Caki2 (cell line): ENCODE measurements at regions not wholly inside any gene's neighbourhood (a gene's known extent, or its start where the extent isn't known, plus 50 kb on each side); places are given as distances from the start of the nearest gene placed in this dataset.
A peak's percentile ranks its signal among the peaks of the same experiment; 100 is the strongest.

Experiments used
- DNase-seq: peaks from one replicate; pipeline ENCODE4 v3.0.0-alpha.2; 2015; ENCODE audit warnings: low read depth
- in situ Hi-C: cut with HindIII; loops from 2 replicates; pipeline ENCODE4 v1.10.0; 2016; ENCODE audit warnings: low sequenced_read_pairs, low pct_unique_long_range_greater_than_20kb, mixed read lengths

DNA sequence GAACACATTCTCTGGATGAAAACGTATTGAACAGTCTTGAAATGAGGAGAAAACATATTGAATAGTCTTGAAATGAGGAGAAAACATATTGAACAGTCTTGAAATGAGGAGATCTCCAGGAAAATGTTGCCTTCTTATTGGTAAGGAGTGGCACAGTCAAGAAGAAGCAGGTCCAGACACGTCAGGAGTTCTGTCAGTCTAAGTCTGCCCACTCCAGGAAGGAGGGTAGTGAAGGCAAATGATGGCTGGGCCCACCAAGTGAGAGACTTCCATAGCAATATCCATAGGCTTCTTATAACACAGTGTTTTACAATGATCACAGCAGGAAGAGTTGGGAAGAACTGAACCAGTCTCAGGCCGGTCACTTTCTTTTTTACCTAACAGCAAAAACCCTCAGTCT lies 316.2 kb downstream of the ETAA1 start:
- in situ Hi-C loops: no loop called here
- DNase-seq: no peak

DNA sequence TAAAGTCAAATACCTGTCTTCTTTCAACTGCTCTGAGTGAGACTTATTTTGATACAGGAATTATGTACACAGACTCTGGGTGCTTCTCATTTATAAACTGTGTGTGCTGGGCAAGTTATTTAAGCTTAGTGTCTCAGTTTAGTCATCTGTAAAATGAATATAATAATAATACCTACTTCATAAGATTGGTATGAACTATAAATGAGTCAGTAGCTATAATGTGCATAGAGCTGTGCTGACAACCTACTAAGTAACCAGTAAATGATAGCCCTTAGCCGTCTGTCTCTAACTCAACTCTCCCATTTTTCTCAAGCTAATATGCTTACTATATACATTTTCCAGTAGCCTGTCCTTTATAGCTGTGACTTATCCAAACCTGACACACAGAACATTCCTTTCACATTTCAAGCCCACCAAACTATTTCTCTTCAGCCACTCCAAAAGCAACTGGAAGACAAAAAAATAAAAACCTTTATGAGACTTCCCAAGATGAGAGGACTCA lies 319.8 kb downstream of the ETAA1 start:
- no peak for DNase-seq
- in situ Hi-C loops: no loop called here

DNA sequence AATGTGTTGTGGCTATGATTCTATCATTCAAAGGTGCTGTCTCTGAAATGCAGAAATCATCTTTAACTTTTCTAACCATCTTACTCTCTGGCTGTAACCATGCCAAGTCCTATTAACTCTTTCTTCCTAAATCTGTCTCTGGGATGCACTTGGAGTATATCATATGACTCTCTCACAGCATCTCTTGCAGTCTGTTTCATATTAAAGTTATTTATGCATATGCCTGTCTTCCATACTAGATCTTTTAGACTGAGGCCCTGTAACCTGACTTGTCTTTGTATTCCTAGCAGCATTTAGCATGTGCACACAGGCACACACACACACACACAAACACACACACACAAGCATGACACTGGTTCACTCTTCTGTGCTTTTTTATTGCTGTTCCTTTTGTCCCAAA lies 320.6 kb downstream of the ETAA1 start:
- DNase-seq: no peak
- in situ Hi-C loops: no loop called here

DNA sequence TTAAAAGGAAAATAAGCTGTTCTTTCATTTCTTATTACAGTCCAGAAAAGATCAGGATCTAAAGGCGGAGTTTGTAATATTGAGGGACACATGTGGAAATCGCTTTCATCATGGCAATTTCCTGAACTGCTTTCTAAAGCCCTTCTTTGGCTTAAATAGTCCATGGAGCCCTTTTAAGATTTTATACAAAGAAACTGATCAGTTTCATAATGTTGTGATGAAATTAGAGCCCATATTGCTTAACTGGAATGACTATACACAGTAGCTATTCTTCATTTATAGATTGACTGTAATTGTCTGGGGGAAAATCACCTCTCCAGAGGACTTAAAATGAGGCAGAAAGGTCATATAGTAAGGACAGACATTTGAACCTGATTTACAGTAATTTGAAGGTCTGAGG lies 322.2 kb downstream of the ETAA1 start:
- in situ Hi-C loops: no loop called here
- no peak for DNase-seq

DNA sequence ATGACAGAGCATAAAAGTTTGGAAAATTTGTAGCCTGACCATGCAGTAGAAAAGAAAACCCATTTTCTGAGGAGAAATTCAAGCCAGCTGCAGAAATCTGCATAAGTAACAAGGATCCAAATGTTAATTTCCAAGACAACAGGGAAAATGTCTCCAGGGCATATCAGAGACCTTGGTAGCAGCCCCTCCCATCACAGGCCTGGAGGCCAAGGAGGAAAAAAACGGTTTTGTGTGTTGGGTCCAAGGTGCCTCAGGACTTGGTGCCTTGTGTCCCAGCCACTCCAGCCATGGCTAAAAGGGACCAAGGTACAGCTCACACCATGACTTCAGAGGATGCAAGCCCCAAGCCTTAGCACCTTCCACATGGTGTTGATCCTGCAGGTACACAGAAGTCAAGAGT lies 324.4 kb downstream of the ETAA1 start:
- DNase-seq: no peak
- in situ Hi-C loops: no loop called here

DNA sequence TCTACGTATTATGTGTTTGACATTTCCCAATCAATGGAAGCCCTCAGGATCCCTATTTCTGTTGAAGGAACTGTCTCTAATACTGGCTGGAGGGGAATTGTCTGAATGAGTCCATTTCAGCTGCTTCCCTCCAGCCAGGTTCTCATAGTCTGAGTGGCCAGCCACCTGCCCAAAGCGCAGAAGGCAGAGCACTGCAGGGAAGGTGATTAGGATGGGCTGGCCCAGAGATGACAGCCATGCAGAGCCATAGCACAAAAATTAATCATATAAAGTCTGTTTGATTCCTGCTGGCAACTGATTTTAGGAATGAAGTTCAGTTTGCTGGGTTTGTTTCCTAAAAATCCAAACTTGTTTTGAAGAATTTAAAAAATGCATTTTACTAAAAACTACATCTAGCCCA lies 327.1 kb downstream of the ETAA1 start:
- no peak for DNase-seq
- in situ Hi-C loops: no loop called here

DNA sequence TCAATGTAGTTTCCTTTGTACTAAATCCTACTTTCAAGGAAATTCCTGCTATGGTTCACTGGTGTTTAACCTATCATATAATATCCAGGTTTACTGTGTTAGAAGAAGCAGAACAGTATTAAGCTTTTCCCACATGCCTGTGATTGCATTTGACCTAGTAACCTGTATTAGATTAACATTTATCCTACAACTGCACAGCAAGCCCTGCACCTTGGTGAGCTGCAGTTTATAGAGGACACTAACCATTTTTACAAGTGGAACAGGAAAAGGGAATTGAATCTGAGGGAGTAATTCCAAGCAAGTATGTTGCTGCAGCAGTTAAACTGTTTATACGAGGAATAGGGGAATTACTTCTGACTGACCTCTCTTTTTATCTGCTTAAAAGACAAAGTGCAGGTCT lies 328.6 kb downstream of the ETAA1 start:
- in situ Hi-C loops: no loop called here
- DNase-seq: no peak

DNA sequence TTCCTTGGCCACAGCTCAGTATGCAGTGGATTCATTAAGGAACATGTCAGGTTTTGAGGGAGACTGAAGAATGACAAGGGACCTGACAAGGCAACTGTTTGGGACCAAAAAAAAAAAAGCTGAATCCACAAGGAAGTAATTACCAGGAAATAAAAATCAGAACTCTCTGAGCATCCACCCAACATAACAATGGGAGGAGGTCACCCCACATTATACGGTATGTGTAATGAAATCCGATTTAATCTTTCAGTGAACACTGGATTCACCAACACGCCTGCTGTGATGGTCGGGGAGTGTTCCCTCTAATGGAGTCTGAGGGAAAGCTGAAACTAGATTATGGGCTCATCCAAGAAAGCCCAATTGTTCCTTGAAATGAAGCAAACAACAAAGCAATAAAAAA lies 329.3 kb downstream of the ETAA1 start:
- no peak for DNase-seq
- in situ Hi-C loops: no loop called here

DNA sequence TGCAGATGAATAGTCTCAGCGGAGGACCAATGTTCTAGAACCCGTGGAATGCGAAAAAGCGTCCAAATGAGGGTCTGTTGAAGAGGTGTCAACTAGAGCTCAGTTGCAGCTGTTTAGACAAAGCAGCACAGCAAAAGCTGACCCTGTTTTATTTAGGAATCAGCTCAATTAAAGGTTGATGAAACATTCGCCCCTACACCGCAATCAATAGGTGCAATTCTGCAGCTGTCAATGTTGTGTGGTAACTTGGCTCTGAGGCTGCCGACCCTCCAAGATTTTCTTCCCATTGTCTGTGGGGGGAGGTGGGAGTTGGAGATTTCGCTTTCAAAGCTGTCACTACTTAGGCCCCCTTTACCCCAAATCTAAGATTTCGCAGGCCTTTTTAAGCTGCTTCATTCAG lies 330.0 kb downstream of the ETAA1 start:
- DNase-seq: no peak
- in situ Hi-C loops: no loop called here

DNA sequence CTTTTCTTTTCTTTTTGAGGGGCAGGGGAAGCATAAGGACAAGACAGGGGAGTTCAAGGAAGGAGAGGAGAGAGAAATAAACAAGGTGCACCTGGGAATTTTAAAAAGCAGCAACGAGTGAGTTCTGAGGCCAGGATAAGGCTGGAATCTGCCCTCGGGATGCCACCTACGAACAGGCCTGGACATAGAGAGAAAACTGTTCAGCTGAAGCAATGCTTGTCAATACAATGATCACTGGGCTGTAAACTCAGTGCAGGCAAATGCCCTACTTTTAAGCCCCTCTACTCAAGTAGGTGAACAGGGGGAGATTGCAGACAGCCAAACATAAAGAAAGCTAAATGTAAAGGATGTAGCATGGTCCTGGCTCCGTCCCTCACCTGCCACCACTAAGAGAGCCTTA lies 330.5 kb downstream of the ETAA1 start:
- in situ Hi-C loops: no loop called here

DNA sequence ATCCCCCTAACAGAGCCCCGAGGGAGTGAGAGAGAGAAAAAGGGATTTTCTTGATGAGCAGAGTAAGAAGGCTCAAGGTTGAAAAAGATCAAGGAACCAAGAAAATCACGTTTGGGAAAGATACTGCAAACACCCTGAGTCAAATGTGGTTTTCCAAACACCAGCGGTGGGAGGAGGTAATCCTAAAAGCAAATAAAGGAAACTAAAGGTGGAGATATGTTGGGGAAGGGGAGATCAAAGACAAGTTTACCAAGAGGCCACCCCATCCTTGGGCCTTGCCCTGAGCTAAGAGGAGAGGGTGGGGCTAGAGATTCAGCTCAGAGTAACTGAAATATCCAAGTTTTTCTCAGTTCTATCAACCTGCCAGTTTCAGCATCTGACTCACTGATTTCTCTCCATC lies 332.3 kb downstream of the ETAA1 start:
- DNase-seq: no peak
- in situ Hi-C loops: no loop called here

More for the DNA sequence above, 330.5 kb downstream of the ETAA1 start:
- no peak for DNase-seq

DNA sequence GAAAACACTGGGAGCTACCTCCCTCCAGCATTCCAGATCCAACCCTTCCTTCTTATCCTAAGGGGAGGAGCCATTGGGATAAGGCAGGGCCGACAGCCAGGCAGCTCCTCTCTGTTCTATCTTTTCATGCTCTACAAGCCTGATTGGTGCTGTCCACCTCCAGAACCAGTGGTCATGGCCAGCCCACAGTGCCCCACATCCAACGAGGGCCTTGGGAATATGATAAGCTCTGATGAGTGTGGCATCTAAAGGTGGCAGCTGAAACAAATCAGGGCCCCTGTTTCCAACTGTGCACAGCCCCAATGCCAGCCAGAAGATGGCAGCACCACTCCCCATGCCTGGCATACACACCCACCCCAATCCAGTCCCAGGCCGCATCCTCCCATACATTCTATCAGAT lies 329.3 kb downstream of the C1D start:
- peak; percentile 18 for DNase-seq
- in situ Hi-C loops: no loop called here

DNA sequence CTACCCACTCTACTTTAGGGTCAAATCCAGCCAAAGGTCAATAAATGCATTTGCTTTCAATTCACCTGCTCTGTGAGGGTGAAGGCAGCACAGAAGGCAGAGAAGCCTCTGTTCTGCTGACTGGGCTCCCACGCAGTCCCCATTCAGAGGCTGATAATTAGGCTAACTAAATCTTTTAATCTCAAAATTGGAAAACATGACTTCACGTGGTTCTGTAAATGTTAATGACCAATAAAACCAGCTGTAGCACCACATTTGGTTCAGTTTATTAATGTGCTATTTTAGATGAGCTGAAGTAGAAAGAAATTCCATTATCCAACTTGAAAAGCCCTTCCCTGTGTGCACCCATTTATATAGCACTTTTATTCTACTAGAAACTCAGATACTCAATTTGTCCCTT lies 310.6 kb downstream of the C1D start:
- in situ Hi-C loops: no loop called here
- DNase-seq: no peak

DNA sequence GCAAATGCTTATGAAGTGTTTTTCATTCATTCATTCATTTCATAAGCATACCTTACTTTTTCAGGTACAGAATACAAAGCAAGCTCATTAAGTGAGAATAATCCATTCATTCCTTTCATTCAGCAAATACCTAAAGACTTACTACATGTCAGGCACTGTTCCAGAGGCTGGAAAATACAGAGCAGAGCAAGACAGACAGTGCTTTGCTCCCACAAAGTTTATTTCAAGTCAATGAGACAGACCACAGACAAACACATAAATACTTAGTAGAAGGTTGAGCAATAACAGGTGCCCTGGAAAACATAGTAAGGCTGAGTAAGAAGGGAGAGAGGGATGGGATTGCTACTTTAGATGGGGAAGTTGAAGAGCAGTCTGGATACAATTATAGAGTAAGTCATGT lies 309.8 kb downstream of the C1D start:
- DNase-seq: no peak
- in situ Hi-C loops: no loop called here

DNA sequence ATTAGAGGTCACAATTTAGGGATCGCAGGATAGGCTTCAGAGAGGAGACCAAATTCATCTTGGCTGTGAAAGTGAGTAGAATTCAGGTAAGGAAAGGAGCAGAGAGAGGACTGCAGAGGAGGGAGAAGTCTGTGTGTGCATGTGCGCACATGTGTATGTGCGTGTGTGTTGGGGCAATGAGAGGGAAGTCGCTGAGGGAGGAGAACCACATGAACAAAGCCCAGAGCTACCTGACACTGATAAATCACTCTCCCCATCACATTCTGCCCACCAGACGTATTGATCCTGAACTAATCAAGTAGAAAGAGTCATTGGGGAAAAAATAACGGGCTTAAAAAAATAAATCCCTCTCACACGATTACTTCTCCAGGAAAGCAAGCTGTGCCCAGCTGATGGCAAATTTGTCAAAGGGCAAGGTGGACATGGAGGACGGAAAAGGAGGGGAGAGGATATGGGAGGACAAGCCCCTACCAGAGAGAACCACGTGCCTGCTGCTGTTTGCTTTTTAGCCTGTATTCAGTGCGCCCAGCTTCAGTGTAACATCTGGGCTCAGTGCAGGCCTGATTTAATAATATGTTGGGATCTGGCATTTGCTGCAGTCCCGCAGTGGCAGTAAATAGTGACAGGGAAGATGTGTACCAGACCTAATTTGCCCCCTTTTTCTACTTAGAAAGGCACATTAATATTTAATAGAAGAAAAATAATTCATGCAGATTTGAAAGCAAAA lies 307.5 kb downstream of the C1D start:
- no peak for DNase-seq
- in situ Hi-C loops: no loop called here

DNA sequence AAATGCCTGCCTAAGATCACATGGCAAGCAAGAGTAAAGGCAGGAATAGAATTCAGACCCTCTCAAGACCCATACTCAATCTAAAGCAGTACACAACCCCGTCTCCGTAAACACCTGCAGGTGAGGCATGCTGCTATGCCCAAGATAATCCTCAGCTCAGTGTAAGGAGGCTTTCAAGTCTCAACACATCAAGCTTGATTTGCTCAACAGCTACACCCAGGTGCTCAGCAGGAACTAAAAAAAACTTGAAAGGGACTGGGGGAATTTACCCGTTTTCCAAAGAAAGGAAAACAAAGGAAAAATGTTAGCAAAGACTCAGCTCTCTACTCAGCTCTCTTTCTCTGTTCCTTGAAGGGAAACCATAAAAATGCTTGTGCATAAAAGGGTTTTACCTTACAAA lies 301.8 kb downstream of the C1D start:
- in situ Hi-C loops: no loop called here
- DNase-seq: no peak

DNA sequence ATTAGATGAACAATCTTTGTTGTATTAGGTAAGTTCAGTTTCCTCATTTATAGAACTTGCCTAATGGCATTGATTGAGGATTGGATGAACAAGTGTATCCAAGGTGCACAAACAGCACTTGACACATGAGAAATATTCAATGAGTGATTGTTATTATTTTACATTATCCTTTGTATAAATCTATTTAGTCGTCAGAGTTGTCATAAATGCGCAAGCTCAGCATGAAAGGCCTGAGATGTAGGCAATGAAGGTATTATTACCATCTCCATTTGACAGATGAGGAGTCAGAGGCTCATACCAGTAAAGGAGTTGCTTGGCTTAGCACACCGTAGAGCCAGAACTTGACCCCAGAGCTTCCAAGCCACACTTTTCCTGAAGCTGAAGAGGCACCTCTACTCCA lies 291.4 kb downstream of the C1D start:
- no peak for DNase-seq
- in situ Hi-C loops: no loop called here

DNA sequence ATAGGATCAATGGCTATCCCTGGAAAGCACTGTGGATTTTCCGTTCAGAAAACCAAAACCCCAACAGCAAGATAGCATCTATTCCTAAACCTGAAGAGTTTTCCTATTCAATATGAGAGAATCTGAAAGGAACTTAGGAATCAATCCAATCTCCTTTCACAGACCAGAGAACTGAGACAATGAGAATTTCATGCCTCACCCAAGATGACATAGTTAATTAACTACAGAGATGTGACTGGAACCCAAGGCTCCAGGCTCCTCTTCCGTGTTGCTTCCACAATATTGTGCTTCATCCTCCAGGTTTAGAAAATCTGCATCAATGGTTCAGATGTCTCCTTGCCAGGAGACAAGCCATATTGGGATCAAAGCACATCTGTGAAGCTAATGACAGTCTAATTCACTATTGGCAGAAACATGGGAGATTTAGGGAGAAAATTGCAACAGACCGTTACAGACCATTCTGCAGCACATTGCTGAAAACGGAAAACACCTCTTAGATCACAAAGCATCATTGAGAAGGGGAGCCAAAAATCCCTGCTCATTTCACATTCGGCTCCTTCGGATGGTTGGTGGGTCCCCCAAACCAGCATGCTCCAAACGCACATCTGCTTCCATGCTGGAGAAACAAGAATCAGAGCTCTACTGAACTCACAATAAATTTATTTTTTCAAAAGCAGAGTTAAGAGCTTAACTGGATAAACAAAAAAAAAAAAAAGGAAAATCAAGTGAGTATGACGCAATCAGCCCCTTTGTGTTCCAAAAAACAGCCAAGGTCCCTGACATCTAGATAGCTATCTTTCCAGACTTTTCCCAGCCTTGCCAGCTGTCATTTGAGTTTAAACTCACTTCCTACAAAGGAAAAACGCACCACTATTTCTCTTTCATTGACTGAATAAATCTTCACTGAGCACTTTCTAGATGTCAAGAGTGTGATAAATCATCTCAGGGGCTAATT lies 290.3 kb downstream of the C1D start:
- in situ Hi-C loops: no loop called here

DNA sequence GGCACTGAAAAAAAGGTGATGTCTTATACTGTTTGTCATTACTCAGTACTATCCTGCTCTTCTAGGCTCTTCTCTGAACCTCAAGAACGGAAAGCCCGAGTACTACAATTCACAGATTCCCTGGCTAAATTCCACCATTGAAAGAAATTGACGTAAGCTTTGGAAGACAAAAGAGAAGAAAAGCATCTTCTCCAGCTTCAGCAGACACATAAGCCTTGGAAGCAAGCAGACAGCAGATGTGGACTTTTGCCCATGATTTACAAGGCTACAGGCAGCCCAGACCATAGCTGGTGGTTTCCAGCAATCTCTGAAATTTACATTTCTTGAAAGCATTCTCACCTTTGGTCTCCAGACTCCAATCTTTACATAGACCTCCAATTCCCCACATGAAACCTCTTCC lies 289.0 kb downstream of the C1D start:
- in situ Hi-C loops: no loop called here

More for the DNA sequence above, 290.3 kb downstream of the C1D start:
- DNase-seq: no peak

More for the DNA sequence above, 289.0 kb downstream of the C1D start:
- no peak for DNase-seq
